Right lobe of liver (tissue), 4 donors: ENCODE measurements at regions not wholly inside any gene's neighbourhood (a gene's known extent, or its start where the extent isn't known, plus 50 kb on each side); places are given as distances from the start of the nearest gene placed in this dataset.

Source experiments
- POLR2A ChIP-seq: fragments of 450-650 bp; IDR thresholded peaks from one replicate; pipeline ENCODE4 v1.6.1; 2017; ENCODE audit warnings: antibody characterized with exemption, mild to moderate bottlenecking
- TF ChIP-seq, protein P1 (sequence below), 4 donors: fragments of 200-600 bp in 3 of 4; fragments of 450-650 bp in 1 of 4; IDR thresholded peaks; one replicate each; pipeline versions ENCODE4 v1.5.1 to v1.8.0; 2016 to 2022; ENCODE audit warnings: antibody characterized with exemption in 4 of 4, mild to moderate bottlenecking in 2 of 4
- donor health status: DM: no; HTN: no; CAD: no.
- donor health status: DM: no; HTN: no; CAD: no.
- donor health status: DM: no; HTN: yes; CAD: no.

DNA sequence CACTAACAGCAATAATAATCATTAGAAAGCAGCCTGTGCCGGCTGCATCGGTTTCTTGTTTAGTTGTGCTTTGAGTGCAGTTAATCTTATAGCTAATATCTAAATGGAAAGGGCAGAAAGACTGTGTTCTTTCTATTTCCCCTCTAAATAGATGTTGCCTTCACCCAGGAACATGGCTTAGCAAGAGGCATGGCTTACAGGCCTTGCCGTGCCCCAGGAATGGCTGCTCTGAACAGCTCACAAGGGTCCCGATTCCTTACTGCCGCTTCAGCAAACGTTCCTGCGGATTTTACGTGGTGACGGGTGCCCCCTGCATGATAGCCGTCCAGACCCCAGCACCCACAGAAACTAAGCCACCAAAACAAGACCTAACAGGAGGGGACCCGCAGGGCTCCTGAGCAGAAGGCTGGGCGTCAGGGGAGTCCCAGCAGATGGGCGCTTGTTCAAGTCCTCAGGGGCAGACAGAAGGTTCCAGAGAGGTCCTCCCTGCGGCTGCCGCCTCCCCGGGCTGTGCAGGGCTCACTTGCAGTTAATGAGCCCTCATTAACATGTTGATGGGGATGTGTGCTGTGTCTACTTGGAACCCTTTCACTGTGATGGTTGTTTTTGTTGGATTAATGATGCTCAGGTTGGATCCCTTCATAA, 52.5 kb upstream of the ENPP7 start:
- TF ChIP-seq, protein P1, sequence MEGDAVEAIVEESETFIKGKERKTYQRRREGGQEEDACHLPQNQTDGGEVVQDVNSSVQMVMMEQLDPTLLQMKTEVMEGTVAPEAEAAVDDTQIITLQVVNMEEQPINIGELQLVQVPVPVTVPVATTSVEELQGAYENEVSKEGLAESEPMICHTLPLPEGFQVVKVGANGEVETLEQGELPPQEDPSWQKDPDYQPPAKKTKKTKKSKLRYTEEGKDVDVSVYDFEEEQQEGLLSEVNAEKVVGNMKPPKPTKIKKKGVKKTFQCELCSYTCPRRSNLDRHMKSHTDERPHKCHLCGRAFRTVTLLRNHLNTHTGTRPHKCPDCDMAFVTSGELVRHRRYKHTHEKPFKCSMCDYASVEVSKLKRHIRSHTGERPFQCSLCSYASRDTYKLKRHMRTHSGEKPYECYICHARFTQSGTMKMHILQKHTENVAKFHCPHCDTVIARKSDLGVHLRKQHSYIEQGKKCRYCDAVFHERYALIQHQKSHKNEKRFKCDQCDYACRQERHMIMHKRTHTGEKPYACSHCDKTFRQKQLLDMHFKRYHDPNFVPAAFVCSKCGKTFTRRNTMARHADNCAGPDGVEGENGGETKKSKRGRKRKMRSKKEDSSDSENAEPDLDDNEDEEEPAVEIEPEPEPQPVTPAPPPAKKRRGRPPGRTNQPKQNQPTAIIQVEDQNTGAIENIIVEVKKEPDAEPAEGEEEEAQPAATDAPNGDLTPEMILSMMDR (IDR thresholded peaks at IDR 0.05), result no peak
- no peak for TF ChIP-seq POLR2A
